WTC11 (cell line): ENCODE measurements at regions not wholly inside any gene's neighbourhood (a gene's known extent, or its start where the extent isn't known, plus 50 kb on each side); places are given as distances from the start of the nearest gene placed in this dataset.

ENCODE experiments used
- CBFB ChIP-seq: sonication (generic); formaldehyde crosslinking; IDR thresholded peaks from 2 replicates; pipeline ENCODE4 v1.8.1; 2022; ENCODE audit warnings: mild to moderate bottlenecking, low read depth, missing genetic modification reagents
- CTCF ChIP-seq: fragments of 200-600 bp; IDR thresholded peaks from 2 replicates; pipeline ENCODE4 v1.8.0; 2022; ENCODE audit warnings: antibody characterized with exemption
- FOXJ3 ChIP-seq: sonication (generic); formaldehyde crosslinking; IDR thresholded peaks from 2 replicates; pipeline ENCODE4 v1.9.0; 2021; ENCODE audit warnings: missing genetic modification reagents, mild to moderate bottlenecking, borderline replicate concordance

GRCh38 chr3:135556174-135556573 is 409.4 kb upstream of the PPP2R3A start:
- TF ChIP-seq CTCF (no peak), FOXJ3 (no peak), CBFB (CRISPR knock-in tag) (no peak)
